Adrenal gland (tissue), 9 donors: ENCODE measurements at regions not wholly inside any gene's neighbourhood (a gene's known extent, or its start where the extent isn't known, plus 50 kb on each side); places are given as distances from the start of the nearest gene placed in this dataset.

ENCODE experiments used
- DNase-seq, 7 donors: peaks; one replicate each; pipeline ENCODE4 v3.0.0-alpha.2; 2019 to 2020
- H3K27ac ChIP-seq, 5 donors: fragments of 200-600 bp; sonication (generic) in 4 of 5; 1 replicate in 3 of 5; 2 replicates in 2 of 5; pipeline versions ENCODE4 v1.5.1 to v1.8.0; 2016 to 2020; ENCODE audit warnings: mild to moderate bottlenecking in 1 of 5
- H3K27me3 ChIP-seq: fragments of 200-600 bp; 2 replicates; pipeline ENCODE4 v1.8.0; 2021
- H3K36me3 ChIP-seq, 2 donors: fragments of 200-600 bp; replicated peaks in 1 of 2; 1 replicate in 1 of 2; 2 replicates in 1 of 2; pipeline versions ENCODE4 v1.5.1 to v1.8.0; 2018 to 2022
- H3K4me1 ChIP-seq, 2 donors: fragments of 200-600 bp; replicated peaks in 1 of 2; 1 replicate in 1 of 2; 2 replicates in 1 of 2; pipeline versions ENCODE4 v1.5.1 to v1.8.0; 2018 to 2021
- H3K4me3 ChIP-seq, 4 donors: fragments of 200-600 bp; sonication (generic) in 3 of 4; one replicate each; pipeline ENCODE4 v1.5.1; 2016 to 2018
- H3K9me3 ChIP-seq, 3 donors: fragments of 200-600 bp; sonication (generic) in 1 of 3; replicated peaks in 1 of 3; 1 replicate in 2 of 3; 2 replicates in 1 of 3; pipeline versions ENCODE4 v1.5.1 to v1.8.0; 2016 to 2021
- POLR2A ChIP-seq, 2 donors: fragments of 450-650 bp; IDR thresholded peaks; one replicate each; pipeline ENCODE4 v1.6.1; 2017; ENCODE audit warnings: antibody characterized with exemption in 2 of 2, mild to moderate bottlenecking in 2 of 2, moderate library complexity in 1 of 2
- WGBS, 4 donors: extraction: QIAGEN DNeasy Blood & Tissue Kit in 2 of 4; methylation state at CpG; one replicate each; pipeline versions ENCODE4 v1.1.5 to v1.1.7; 2013 to 2017; 5-methylcytosine and 5-hydroxymethylcytosine counted together
- intact Hi-C, 2 donors: fragments of 100-400 bp; cut with DNase I; formaldehyde crosslinking; loops; one replicate each; pipeline versions ENCODE4 v1.14.1 to v1.15.0; 2022 to 2023
- TF ChIP-seq, protein P1 (sequence below), 6 experiments: fragments of 450-650 bp in 4 of 6; fragments of 200-600 bp in 2 of 6; sonication (generic) in 1 of 6; IDR thresholded peaks; 1 replicate in 5 of 6; 2 replicates in 1 of 6; pipeline versions ENCODE4 v1.5.1 to v1.8.0; 2016 to 2021; ENCODE audit warnings: antibody characterized with exemption in 6 of 6, mild to moderate bottlenecking in 2 of 6, moderate library complexity in 1 of 6
- donor health status: healthy with polysubstance abuse.
- donor health status: Bipolar disorder and iron deficiency.
- donor health status: DM: yes; HTN: yes; CAD: no.
- donor health status: DM: no; HTN: no; CAD: no.
- donor health status: DM: no; HTN: no; CAD: no.

DNA sequence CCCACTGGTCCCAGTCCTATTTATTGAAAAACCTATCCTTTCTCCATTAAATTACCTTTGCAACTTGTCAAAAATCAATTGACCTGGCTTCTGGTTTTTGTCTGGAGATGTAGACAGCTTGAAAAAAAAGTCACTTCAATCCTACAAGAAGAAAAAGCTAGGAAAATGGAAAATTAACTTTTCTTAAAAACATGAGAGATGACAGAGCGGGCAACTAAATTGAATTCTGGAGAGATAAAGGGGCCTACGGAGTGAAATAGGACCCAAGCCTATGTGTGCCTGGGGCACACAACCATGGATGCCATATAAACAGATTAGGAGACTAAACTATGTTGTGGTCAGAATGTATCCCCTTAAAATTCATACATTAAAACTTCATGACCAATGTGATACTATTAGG lies 363.3 kb upstream of the SLCO3A1 start:
- TF ChIP-seq, protein P1, sequence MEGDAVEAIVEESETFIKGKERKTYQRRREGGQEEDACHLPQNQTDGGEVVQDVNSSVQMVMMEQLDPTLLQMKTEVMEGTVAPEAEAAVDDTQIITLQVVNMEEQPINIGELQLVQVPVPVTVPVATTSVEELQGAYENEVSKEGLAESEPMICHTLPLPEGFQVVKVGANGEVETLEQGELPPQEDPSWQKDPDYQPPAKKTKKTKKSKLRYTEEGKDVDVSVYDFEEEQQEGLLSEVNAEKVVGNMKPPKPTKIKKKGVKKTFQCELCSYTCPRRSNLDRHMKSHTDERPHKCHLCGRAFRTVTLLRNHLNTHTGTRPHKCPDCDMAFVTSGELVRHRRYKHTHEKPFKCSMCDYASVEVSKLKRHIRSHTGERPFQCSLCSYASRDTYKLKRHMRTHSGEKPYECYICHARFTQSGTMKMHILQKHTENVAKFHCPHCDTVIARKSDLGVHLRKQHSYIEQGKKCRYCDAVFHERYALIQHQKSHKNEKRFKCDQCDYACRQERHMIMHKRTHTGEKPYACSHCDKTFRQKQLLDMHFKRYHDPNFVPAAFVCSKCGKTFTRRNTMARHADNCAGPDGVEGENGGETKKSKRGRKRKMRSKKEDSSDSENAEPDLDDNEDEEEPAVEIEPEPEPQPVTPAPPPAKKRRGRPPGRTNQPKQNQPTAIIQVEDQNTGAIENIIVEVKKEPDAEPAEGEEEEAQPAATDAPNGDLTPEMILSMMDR (IDR thresholded peaks at IDR 0.05), result no peak
- TF ChIP-seq POLR2A (IDR thresholded peaks at IDR 0.05), result no peak
- no peak overlapping the region for H3K4me3 ChIP-seq
- no peaks in the 10 kb centered on the region for H3K9me3 ChIP-seq
- no peak overlapping the region for H3K27ac ChIP-seq
- intact Hi-C loops, result no loop called here
- no peak for DNase-seq
- 79 to 94% (median 91%) methylated on average over 2 of the region's 2 CpGs for WGBS, 4 donors
- no peaks in the 10 kb centered on the region for H3K4me1 ChIP-seq
- H3K27me3 ChIP-seq, result no peaks in the 10 kb centered on the region
- no peaks in the 10 kb centered on the region for H3K36me3 ChIP-seq

DNA sequence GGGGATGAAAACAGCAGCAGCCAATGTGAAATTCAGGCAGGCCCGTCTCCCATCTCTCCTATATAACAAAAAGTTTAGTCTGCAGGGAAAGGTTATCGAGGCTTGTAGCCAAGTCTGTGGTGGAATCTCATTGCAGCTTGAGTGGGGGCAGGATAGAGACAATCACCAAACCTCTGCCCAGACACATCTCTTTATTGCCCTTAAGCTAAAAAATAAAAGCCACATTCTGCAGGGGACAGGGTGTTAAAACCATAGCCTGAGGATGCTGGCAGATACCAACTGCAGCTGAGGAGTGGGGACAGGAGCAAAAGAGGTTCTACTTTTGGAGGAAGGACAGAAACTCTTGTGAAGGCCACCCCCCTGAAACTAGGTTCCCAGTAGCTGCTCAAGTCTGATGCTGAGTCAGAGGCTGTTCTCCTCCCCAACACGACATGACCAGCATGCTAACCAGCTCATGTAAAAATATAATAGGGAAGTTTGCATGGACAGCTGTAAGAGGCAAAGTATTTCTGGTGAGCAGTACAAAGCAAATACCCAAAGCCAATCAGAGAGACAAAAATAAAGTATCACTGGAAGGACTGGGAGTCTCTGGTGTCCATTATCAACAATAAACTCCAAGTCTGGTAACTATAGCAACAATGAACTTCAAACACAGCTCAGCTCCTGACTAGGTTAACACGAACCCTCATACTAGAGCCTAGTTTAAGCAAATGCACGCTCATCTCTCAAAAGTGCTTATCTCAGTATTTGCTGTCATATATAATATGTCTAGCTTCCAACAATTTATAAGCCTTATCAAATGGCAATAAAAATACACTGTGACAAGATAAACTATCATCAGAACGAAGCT lies 362.2 kb upstream of the SLCO3A1 start:
- H3K9me3 ChIP-seq, result no peaks in the 10 kb centered on the region
- no peaks in the 10 kb centered on the region for H3K27me3 ChIP-seq
- no peak overlapping the region for H3K27ac ChIP-seq
- H3K36me3 ChIP-seq, result no peaks in the 10 kb centered on the region
- H3K4me1 ChIP-seq, result no peaks in the 10 kb centered on the region
- no peak for TF ChIP-seq POLR2A (IDR thresholded peaks at IDR 0.05)
- TF ChIP-seq, protein P1 (IDR thresholded peaks at IDR 0.05), result no peak
- no peak for DNase-seq
- 55 to 70% (median 66%) methylated on average over 6 of the region's 6 CpGs for WGBS, 4 donors
- no peak overlapping the region for H3K4me3 ChIP-seq
- intact Hi-C loops, result no loop called here

DNA sequence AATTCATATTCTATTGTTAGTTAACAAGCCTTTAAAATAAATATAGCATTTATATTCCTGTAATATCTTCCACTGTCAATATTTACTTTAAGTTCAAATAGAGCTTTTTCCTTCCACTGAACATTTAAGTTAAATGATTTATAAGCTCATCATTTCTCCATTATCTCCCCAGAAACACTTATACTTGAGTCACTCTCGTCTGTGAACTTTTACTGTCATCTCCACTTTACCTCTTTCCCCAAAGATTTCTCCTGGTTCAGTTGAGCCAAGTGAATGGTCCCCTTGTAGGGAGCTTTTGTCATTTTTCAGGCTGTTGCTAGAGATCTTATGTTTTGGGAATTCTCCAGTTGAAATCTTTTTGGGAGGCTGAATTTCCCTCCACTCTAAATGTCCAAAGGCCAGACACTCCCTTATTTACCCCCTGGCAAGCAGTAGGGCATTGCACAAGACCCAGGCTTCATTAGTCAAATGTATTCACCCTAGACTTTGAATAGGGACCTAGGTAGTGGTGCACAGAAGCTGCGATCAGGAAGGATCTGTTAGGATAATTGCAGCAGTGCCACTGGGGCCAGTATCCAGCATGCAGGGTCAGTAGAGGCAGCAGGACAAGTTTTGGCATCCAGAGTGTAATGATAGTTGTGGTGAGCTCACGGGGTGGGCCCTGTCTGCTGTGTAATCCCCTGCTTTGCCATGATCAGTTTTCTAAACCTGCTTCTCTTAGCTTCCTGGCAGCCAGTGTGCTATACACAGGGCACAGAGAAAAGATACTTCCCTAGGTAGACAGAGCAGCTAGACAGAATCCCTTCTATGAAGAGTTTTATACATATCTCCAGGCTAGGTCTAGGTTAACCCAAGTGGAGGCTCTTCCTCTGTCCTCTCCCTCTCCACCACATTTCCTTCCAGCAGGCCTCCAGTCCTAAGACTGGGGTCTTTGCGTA lies 356.5 kb upstream of the SLCO3A1 start:
- Histone ChIP-seq H3K4me1 (no peaks in the 10 kb centered on the region), H3K27ac (no peak overlapping the region), H3K36me3 (no peaks in the 10 kb centered on the region), H3K27me3 (no peaks in the 10 kb centered on the region), H3K4me3 (no peak overlapping the region), H3K9me3 (no peaks in the 10 kb centered on the region)
- intact Hi-C loops, result no loop called here
- DNase-seq, result no peak
- WGBS, 4 donors, result 80 to 88% (median 85%) methylated on average over 4 of the region's 4 CpGs
- TF ChIP-seq, protein P1 (IDR thresholded peaks at IDR 0.05), result no peak
- no peak for TF ChIP-seq POLR2A (IDR thresholded peaks at IDR 0.05)

DNA sequence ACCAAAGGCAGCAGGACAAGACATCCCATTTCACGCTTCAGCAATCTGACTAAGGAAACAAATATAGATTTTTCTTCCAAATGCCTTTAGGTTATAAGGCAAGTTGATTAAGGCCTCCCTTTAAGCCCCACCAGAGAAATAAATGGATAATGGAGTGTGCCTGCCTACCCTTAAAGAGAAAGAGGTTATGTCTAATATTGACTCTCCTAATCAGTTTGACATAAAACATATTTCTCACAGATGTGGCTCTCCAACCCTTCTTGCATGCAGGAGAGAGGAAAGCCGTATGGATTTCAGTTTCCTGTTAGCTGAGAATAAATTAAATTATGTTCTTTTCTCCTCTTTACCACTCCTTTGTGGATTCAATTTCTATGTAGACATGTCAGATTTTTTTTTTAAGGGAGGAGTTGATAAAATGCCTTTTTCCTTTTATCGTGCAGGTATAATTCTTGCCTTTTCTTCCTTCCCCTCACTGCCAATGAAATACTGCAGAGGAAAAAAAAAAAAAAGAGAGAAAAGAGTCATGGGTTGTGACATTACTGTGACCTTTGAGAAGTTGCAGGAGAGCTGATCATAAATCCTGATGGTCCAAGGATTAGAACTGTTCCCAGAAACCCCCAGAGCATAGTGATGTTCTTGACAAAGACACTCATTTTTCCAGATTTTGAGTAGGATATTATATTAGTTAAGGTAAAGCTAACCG lies 355.3 kb upstream of the SLCO3A1 start:
- intact Hi-C loops, result no loop called here
- Histone ChIP-seq H3K9me3 (no peaks in the 10 kb centered on the region), H3K4me1 (no peaks in the 10 kb centered on the region), H3K27ac (no peak overlapping the region), H3K4me3 (no peak overlapping the region), H3K27me3 (no peaks in the 10 kb centered on the region), H3K36me3 (no peaks in the 10 kb centered on the region)
- 68 to 83% (median 79%) methylated on average over 4 of the region's 4 CpGs for WGBS, 4 donors
- DNase-seq, result no peak
- no peak for TF ChIP-seq POLR2A (IDR thresholded peaks at IDR 0.05)
- TF ChIP-seq, protein P1 (IDR thresholded peaks at IDR 0.05), result no peak
